ENCODE measurements at regions not wholly inside any gene's neighbourhood (a gene's known extent, or its start where the extent isn't known, plus 50 kb on each side); places are given as distances from the start of the nearest gene placed in this dataset.

DNA sequence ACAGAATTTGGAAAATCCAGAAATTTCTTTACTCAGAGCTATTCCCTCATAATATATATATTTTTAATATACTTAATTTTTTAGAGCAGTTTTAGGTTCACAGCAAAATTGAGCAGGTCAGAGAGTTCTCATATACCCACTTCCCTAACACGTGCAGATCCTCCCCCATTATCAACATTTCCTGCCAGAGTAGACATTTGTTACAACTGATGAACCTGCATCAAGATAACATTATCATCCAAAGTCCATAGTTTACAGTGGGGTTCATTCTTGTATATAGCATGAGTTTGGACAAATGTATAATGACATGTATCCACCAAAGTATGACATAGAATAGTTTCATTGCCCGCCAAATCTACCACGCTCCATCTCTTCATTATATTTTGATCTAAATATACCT is 170.0 kb downstream of the PTEN start:
- TF ChIP-seq CTCF (IDR thresholded peaks at IDR 0.05) (no peak), POLR2A (IDR thresholded peaks at IDR 0.05) (no peak)
